ENCODE measurements at regions not wholly inside any gene's neighbourhood (a gene's known extent, or its start where the extent isn't known, plus 50 kb on each side); places are given as distances from the start of the nearest gene placed in this dataset.

DNA sequence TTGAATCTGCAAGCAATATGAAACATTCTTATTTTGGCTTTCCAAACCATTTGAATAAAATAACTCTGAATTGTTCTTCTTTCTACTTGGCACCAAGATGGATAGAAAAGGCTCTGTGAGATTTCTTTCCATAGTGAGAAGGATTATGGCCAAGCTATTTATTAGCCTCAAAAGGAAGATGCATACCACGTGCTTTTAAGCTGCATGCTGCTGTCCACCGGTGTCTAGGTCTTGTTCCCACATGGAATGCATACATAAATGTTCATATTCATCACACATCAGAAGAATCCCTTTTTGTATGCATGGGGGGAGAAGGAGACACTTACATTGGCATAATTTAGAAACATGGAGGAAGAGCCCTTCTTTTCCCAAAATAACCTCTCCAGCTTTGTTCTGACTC, 273.4 kb downstream of the FAM76B start:
- H3K9me3 ChIP-seq (ENCODE audit: insufficient read depth, low read depth, low read length), result no peaks in the 10 kb centered on the region

DNA sequence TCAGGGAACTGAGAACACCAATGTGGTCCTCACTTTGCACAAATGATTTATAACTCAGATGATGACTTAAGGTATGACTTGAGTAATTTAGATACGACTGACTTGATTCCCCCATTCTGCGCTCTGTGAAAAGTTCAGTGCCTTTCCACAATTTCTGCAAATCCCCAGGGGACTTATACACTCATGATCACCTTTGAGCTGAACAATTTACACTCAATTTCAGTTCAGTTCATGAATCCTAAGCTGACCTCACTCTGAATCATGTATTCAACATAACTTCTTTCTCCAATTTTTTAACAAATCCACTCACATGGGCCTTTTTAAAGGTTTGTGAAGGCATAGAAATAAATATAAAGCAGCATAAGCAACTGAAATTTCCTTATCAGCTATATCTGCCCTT, 274.2 kb downstream of the FAM76B start:
- H3K9me3 ChIP-seq (ENCODE audit: insufficient read depth, low read depth, low read length), result no peaks in the 10 kb centered on the region
- H3K4me2 ChIP-seq (ENCODE audit: low read length), result no peak overlapping the region
- DNase-seq, result no peak
- no peak overlapping the region for H3K4ac ChIP-seq (ENCODE audit: low read depth, low read length)
- H3K9ac ChIP-seq (ENCODE audit: low read length), result no peak overlapping the region
- H3K14ac ChIP-seq (ENCODE audit: low read length), result no peak overlapping the region
- no peak overlapping the region for H3K4me3 ChIP-seq (ENCODE audit: low read depth, low read length)
- H3K23ac ChIP-seq (ENCODE audit: low read length), result no peak overlapping the region
- no peak overlapping the region for H2AFZ ChIP-seq (ENCODE audit: insufficient read depth, low read length, poor library complexity)
- H3K27ac ChIP-seq (ENCODE audit: low read depth, low read length), result no peak overlapping the region
- H3K27me3 ChIP-seq (ENCODE audit: insufficient read depth, low read length), result no peaks in the 10 kb centered on the region
- no peak overlapping the region for H3K18ac ChIP-seq (ENCODE audit: low read length)
- peaks cover 6 to 7% of the 10 kb centered on the region in 2 experiments for H3K4me1 ChIP-seq (ENCODE audit: control insufficient read depth in 1 of 2, insufficient read depth in 2 of 2, low read length in 2 of 2)
- no peak overlapping the region for H2AK5ac ChIP-seq (ENCODE audit: low read length)
- H3K36me3 ChIP-seq (ENCODE audit: control insufficient read depth in 1 of 2, insufficient read depth in 2 of 2, low read length in 2 of 2), result no peaks in the 10 kb centered on the region
- no peak overlapping the region for H4K8ac ChIP-seq (ENCODE audit: low read depth, low read length)
- H4K12ac ChIP-seq (ENCODE audit: low read depth, low read length), result no peak overlapping the region
- WGBS (ENCODE audit: extremely low coverage, insufficient coverage, insufficient read length), result no CpG with 5 or more reads among the region's 2 CpGs
- no peaks in the 10 kb centered on the region for H3K79me2 ChIP-seq (ENCODE audit: control insufficient read depth, insufficient read depth, low read length, poor library complexity)
- H4K91ac ChIP-seq (ENCODE audit: low read depth, low read length), result no peak overlapping the region
- H2BK120ac ChIP-seq (ENCODE audit: insufficient read depth, low read length, poor library complexity), result no peak overlapping the region
- H2BK5ac ChIP-seq (ENCODE audit: low read depth, low read length, poor library complexity), result no peak overlapping the region
- peaks cover 3% of the 10 kb centered on the region for H3K79me1 ChIP-seq (ENCODE audit: low read length)
- H2BK12ac ChIP-seq (ENCODE audit: low read length), result no peak overlapping the region

More for the DNA sequence above, 273.4 kb downstream of the FAM76B start:
- no peak overlapping the region for H3K9ac ChIP-seq (ENCODE audit: low read length)
- no peak overlapping the region for H2AFZ ChIP-seq (ENCODE audit: insufficient read depth, low read length, poor library complexity)
- no peak overlapping the region for H2AK5ac ChIP-seq (ENCODE audit: low read length)
- no peak overlapping the region for H3K27ac ChIP-seq (ENCODE audit: low read depth, low read length)
- H2BK5ac ChIP-seq (ENCODE audit: low read depth, low read length, poor library complexity), result no peak overlapping the region
- H3K4me2 ChIP-seq (ENCODE audit: low read length), result no peak overlapping the region
- H4K12ac ChIP-seq (ENCODE audit: low read depth, low read length), result no peak overlapping the region
- no peaks in the 10 kb centered on the region for H3K27me3 ChIP-seq (ENCODE audit: insufficient read depth, low read length)
- H3K79me1 ChIP-seq (ENCODE audit: low read length), result peaks cover 3% of the 10 kb centered on the region
- H3K23ac ChIP-seq (ENCODE audit: low read length), result no peak overlapping the region
- no peak for DNase-seq
- H3K36me3 ChIP-seq (ENCODE audit: control insufficient read depth in 1 of 2, insufficient read depth in 2 of 2, low read length in 2 of 2), result no peaks in the 10 kb centered on the region
- H3K4me3 ChIP-seq (ENCODE audit: low read depth, low read length), result no peak overlapping the region
- H3K79me2 ChIP-seq (ENCODE audit: control insufficient read depth, insufficient read depth, low read length, poor library complexity), result no peaks in the 10 kb centered on the region
- H3K18ac ChIP-seq (ENCODE audit: low read length), result no peak overlapping the region
- no peak overlapping the region for H3K14ac ChIP-seq (ENCODE audit: low read length)
- WGBS (ENCODE audit: extremely low coverage, insufficient coverage, insufficient read length), result no CpG with 5 or more reads among the region's 2 CpGs
- no peak overlapping the region for H2BK12ac ChIP-seq (ENCODE audit: low read length)
- H4K91ac ChIP-seq (ENCODE audit: low read depth, low read length), result no peak overlapping the region
- H3K4ac ChIP-seq (ENCODE audit: low read depth, low read length), result no peak overlapping the region
- no peak overlapping the region for H4K8ac ChIP-seq (ENCODE audit: low read depth, low read length)
- peaks cover 6 to 7% of the 10 kb centered on the region in 2 experiments for H3K4me1 ChIP-seq (ENCODE audit: control insufficient read depth in 1 of 2, insufficient read depth in 2 of 2, low read length in 2 of 2)
- H2BK120ac ChIP-seq (ENCODE audit: insufficient read depth, low read length, poor library complexity), result no peak overlapping the region

DNA sequence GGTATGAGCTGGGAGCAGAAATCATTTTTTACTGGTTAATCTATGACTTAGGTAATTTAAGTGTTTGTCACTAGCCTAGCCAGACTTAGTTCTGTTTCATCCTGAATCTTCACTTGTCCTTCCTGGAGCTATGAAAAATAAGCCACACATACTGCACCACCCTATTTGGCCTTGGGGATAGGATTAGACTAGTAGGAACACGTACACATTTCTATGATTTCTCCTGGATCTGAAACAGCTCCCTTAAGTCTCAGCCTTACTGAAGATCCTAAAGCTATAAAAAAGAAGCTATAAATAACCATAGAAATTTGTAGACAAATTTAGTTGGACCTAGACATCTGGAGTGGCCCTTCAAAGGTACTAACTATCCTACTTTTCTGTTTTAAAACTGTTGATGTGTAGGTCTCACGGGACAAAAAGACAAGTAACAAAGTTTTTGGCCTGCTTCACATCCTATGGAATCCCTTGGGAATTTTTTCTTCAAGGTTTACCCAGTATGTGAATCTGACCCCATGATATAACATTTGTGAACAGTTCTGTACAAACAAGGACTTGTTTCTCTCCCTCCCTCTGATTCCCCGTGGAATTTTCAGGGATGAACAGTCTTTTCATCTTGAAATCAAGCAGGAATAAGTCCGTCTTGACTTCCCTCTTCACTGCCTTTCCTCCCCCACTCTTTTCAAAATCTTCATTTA, 275.0 kb downstream of the FAM76B start:
- H2AK5ac ChIP-seq (ENCODE audit: low read length), result no peak overlapping the region
- H3K9ac ChIP-seq (ENCODE audit: low read length), result no peak overlapping the region
- peaks cover 6 to 7% of the 10 kb centered on the region in 2 experiments for H3K4me1 ChIP-seq (ENCODE audit: control insufficient read depth in 1 of 2, insufficient read depth in 2 of 2, low read length in 2 of 2)
- H4K12ac ChIP-seq (ENCODE audit: low read depth, low read length), result no peak overlapping the region
- H3K4me2 ChIP-seq (ENCODE audit: low read length), result no peak overlapping the region
- whole genome bisulfite sequencing (ENCODE audit: extremely low coverage, insufficient coverage, insufficient read length), result no CpG with 5 or more reads among the region's 4 CpGs
- no peak overlapping the region for H3K23ac ChIP-seq (ENCODE audit: low read length)
- no peak overlapping the region for H2BK5ac ChIP-seq (ENCODE audit: low read depth, low read length, poor library complexity)
- H3K79me1 ChIP-seq (ENCODE audit: low read length), result peaks cover 3% of the 10 kb centered on the region
- DNase-seq, result no peak
- H3K18ac ChIP-seq (ENCODE audit: low read length), result no peak overlapping the region
- no peak overlapping the region for H3K4me3 ChIP-seq (ENCODE audit: low read depth, low read length)
- H3K27ac ChIP-seq (ENCODE audit: low read depth, low read length), result no peak overlapping the region
- H2AFZ ChIP-seq (ENCODE audit: insufficient read depth, low read length, poor library complexity), result no peak overlapping the region
- no peak overlapping the region for H4K91ac ChIP-seq (ENCODE audit: low read depth, low read length)
- no peaks in the 10 kb centered on the region for H3K79me2 ChIP-seq (ENCODE audit: control insufficient read depth, insufficient read depth, low read length, poor library complexity)
- H2BK12ac ChIP-seq (ENCODE audit: low read length), result no peak overlapping the region
- no peak overlapping the region for H2BK120ac ChIP-seq (ENCODE audit: insufficient read depth, low read length, poor library complexity)
- H3K4ac ChIP-seq (ENCODE audit: low read depth, low read length), result no peak overlapping the region
- no peak overlapping the region for H4K8ac ChIP-seq (ENCODE audit: low read depth, low read length)
- H3K9me3 ChIP-seq (ENCODE audit: insufficient read depth, low read depth, low read length), result no peaks in the 10 kb centered on the region
- no peak overlapping the region for H3K14ac ChIP-seq (ENCODE audit: low read length)
- no peaks in the 10 kb centered on the region for H3K27me3 ChIP-seq (ENCODE audit: insufficient read depth, low read length)
- H3K36me3 ChIP-seq (ENCODE audit: control insufficient read depth in 1 of 2, insufficient read depth in 2 of 2, low read length in 2 of 2), result no peaks in the 10 kb centered on the region

DNA sequence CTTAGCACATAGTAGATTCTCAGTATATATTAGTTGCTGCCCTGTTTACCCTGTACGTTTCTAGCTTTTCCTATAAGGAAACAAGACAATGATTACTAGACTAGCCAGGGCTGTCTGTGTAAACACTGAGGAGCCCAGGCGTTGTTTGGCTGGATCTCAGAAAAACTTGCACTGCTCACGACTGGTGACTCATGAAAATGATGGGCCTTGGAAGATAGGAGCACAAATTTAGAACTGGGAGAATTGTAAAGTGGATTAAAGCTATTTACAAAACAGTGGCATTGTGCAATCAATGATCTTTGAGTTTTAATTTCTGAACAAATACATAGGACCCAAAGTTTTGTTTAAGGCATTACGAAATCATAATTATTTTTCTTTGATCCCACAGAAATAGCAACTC, 276.9 kb downstream of the FAM76B start:
- Histone ChIP-seq H2AFZ (ENCODE audit: insufficient read depth, low read length, poor library complexity) (no peak overlapping the region), H3K9me3 (ENCODE audit: insufficient read depth, low read depth, low read length) (no peaks in the 10 kb centered on the region), H3K79me2 (ENCODE audit: control insufficient read depth, insufficient read depth, low read length, poor library complexity) (no peaks in the 10 kb centered on the region), H2AK5ac (ENCODE audit: low read length) (no peak overlapping the region), H3K4ac (ENCODE audit: low read depth, low read length) (no peak overlapping the region), H4K12ac (ENCODE audit: low read depth, low read length) (no peak overlapping the region), H3K18ac (ENCODE audit: low read length) (no peak overlapping the region), H3K27ac (ENCODE audit: low read depth, low read length) (peak overlapping the region; percentile 64), H3K4me3 (ENCODE audit: low read depth, low read length) (no peak overlapping the region), H2BK12ac (ENCODE audit: low read length) (no peak overlapping the region), H3K36me3 (ENCODE audit: control insufficient read depth in 1 of 2, insufficient read depth in 2 of 2, low read length in 2 of 2) (no peaks in the 10 kb centered on the region), H3K9ac (ENCODE audit: low read length) (no peak overlapping the region), H3K14ac (ENCODE audit: low read length) (no peak overlapping the region), H3K4me2 (ENCODE audit: low read length) (no peak overlapping the region), H3K79me1 (ENCODE audit: low read length) (peaks cover 3% of the 10 kb centered on the region), H4K8ac (ENCODE audit: low read depth, low read length) (no peak overlapping the region), H3K23ac (ENCODE audit: low read length) (no peak overlapping the region), H4K91ac (ENCODE audit: low read depth, low read length) (no peak overlapping the region), H3K4me1 (ENCODE audit: control insufficient read depth in 1 of 2, insufficient read depth in 2 of 2, low read length in 2 of 2) (peaks cover 4 to 6% of the 10 kb centered on the region in 2 experiments), H2BK5ac (ENCODE audit: low read depth, low read length, poor library complexity) (no peak overlapping the region), H3K27me3 (ENCODE audit: insufficient read depth, low read length) (no peaks in the 10 kb centered on the region), H2BK120ac (ENCODE audit: insufficient read depth, low read length, poor library complexity) (no peak overlapping the region)
- no peak for DNase-seq
- WGBS (ENCODE audit: extremely low coverage, insufficient coverage, insufficient read length), result no CpG with 5 or more reads among the region's 4 CpGs
